Neural progenitor cell (in vitro differentiated cells): ENCODE measurements at regions not wholly inside any gene's neighbourhood (a gene's known extent, or its start where the extent isn't known, plus 50 kb on each side); places are given as distances from the start of the nearest gene placed in this dataset.

Source experiments
- EZH2 ChIP-seq: fragments of 200-600 bp; sonication (generic); IDR thresholded peaks from 2 replicates; pipeline ENCODE4 v1.6.1; 2017; ENCODE audit warnings: antibody characterized with exemption, mild to moderate bottlenecking, moderate library complexity
- TF ChIP-seq, protein P1 (sequence below): fragments of 200-600 bp; sonication (generic); IDR thresholded peaks from 2 replicates; pipeline ENCODE4 v1.5.1; 2017; ENCODE audit warnings: antibody characterized with exemption, mild to moderate bottlenecking

DNA sequence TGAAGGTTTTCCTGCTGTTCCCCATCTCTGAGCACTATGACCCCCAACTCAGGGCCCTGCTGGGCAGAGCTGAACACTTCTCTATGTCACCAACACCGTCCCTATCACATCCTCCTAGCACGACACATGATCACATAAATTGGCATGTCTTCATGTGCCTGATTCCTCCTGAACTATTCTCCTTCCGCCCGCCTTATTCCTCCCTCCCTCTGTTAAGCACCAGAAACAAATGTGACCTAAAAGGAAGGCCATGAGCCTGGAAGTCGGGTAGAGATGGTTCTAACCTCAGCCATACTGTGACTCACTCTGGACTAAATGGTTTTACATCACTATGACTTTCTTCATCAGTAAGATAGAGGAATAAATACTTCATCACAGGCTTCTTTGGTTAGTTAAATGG is 80.8 kb upstream of the DYNLRB2 start:
- TF ChIP-seq, protein P1, sequence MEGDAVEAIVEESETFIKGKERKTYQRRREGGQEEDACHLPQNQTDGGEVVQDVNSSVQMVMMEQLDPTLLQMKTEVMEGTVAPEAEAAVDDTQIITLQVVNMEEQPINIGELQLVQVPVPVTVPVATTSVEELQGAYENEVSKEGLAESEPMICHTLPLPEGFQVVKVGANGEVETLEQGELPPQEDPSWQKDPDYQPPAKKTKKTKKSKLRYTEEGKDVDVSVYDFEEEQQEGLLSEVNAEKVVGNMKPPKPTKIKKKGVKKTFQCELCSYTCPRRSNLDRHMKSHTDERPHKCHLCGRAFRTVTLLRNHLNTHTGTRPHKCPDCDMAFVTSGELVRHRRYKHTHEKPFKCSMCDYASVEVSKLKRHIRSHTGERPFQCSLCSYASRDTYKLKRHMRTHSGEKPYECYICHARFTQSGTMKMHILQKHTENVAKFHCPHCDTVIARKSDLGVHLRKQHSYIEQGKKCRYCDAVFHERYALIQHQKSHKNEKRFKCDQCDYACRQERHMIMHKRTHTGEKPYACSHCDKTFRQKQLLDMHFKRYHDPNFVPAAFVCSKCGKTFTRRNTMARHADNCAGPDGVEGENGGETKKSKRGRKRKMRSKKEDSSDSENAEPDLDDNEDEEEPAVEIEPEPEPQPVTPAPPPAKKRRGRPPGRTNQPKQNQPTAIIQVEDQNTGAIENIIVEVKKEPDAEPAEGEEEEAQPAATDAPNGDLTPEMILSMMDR: no peak
- no peak for TF ChIP-seq EZH2
